Activated CD4-positive, alpha-beta T cell treated with anti-CD3 and anti-CD28 coated beads for 24 hours (primary cell): ENCODE measurements at regions not wholly inside any gene's neighbourhood (a gene's known extent, or its start where the extent isn't known, plus 50 kb on each side); places are given as distances from the start of the nearest gene placed in this dataset.

Source experiments
- DNase-seq, 2 donors: peaks; one replicate each; pipeline ENCODE4 v3.0.0-alpha.2; 2020; ENCODE audit warnings: low read depth in 2 of 2

DNA sequence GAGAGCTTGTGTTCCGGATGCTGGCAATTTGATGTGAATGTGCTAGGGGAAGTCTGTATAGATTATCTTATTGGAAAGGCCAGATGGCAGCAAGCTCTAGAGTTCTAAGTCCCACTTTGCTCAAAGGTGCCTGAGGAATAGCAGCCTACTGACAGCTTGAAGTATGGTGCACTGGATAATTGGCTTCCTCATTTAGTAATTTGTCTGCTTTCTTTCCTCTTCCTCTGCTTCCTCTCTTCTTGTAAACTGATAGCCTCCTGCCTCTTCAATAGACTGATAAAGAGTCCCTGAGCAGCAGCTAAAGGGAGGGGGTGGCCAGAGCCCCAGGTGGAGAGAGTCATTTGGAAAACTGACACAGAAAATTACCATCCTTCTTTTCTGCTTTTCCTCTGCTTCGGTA, 177.3 kb downstream of the FGF1 start:
- DNase-seq = no peak

DNA sequence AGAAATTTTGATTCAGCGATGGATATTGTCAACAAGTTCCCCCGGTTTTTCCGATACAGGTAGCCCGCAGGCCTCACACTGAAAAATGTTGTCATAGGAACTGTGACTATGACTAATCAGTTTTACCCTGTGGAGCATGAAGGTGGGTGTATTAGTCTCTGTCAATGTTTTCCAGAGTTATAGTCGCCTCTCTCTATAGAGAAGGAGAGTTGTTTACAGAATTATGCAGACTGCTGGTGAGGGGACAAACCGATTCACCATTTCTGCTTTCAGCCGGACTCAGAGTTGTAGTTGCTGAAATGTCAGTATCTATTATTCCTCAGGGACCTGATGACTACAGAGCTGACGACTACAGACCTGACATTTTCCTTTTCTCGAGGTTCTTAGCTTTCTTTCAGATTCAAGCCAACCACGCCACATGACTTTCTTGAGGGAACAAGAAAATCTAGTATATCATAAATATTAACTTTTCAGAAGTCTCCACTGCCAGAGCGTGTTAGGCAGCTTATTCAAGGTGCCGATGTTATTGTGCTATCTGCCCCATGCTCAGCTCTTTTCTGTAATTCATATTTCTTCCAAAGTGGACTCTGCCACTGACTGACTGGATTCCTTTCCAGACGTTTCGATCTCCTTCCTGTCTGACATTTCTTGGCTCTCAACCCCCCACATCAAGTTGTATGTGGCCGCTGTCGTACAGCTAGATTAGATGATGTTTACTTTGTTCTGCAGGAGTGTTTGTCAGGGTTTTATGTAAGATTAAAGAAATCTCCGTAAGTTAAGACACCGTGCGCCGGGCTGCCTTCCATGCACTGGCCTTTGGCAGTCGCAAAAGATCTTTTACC, 178.1 kb downstream of the FGF1 start:
- DNase-seq = peak in 1 of 2 donors; percentile 2

DNA sequence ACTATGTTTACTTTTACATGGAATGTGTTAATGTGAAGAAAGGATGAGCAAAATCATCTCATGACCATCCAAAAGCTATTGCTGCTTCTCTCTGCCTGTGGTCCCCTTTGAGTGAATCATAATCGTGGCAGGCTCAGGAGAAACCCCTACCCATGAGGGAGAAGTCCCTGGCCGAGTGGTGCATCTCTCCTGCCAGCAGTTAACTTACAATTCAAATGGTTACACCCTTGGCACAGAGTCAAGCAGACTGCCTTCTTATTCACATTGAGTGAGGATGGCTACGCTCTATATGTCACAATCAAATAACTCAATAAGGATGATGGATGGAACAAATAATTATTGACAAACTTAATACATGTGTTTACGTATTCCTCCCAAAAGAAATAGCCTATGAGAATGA, 179.1 kb downstream of the FGF1 start:
- no peak for DNase-seq

DNA sequence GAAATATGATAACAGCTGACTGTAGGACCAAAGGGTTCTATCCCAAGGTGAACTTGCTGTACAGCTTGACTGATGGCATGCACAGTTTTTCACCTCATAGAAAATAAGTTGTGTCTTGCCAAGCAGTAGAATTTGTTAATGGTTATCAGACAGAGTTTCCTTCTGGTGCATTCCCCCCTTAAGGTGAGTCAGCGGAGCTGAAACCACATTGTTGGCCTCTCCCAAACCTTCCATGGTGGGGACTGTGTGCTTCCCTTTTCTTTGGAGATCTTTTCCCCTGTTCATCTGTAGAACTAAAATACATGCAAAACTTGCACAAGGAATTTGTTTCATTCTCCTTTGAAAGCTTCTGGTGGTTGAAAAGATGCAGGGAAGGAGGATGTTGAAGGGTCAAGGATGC, 179.8 kb downstream of the FGF1 start:
- DNase-seq = no peak

DNA sequence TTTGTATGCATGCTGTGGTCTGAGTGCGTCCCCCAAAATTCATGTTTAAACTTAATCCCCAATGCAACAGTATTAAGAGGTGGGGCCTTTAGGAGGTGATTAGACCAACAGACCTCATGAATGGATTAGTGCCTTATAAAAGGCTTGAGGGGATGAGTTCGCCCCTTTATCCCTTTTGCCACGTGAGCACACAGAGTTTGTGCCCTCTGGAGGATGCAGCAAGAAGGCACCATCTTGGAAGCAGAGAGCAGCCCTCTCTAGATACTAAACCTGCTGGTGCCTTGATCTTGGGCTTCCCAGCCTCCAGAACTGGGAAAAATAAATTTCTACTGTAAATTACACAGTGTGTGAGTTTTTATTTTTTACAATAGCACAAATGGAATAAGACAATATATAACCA, 177.1 kb upstream of the SPRY4 start:
- no peak for DNase-seq

DNA sequence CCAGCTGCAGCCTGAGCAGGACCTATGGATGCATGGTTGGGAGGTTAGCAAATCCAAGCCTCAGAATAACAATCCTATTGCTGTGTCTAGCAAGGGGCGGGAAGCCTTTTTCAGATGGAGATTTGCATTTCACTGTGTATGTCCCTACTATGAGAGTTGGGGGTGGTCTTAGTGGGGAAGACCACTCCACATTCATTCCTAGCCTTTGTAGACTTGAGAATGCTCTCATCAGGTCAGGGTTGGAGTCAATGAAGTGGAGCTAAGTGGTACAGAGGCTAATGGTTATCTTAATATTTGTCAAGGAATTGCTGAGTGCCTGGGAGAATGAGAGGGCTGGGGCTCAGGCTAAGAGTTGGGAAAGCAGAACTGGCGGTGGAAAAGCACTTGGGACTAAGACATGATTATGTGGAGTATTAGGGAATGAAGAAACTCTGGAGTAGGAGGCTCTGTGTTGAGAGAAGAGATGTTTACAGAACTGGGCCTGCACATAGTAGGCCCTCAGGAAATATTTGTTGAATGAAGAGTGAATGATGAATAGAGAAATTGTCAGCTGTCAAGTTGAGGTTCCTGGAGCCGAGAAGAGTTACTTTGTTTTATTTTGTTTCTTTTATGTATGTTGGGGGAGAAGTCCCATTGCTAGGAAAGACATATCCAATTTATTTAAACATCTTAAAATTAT, 175.5 kb upstream of the SPRY4 start:
- DNase-seq = no peak

DNA sequence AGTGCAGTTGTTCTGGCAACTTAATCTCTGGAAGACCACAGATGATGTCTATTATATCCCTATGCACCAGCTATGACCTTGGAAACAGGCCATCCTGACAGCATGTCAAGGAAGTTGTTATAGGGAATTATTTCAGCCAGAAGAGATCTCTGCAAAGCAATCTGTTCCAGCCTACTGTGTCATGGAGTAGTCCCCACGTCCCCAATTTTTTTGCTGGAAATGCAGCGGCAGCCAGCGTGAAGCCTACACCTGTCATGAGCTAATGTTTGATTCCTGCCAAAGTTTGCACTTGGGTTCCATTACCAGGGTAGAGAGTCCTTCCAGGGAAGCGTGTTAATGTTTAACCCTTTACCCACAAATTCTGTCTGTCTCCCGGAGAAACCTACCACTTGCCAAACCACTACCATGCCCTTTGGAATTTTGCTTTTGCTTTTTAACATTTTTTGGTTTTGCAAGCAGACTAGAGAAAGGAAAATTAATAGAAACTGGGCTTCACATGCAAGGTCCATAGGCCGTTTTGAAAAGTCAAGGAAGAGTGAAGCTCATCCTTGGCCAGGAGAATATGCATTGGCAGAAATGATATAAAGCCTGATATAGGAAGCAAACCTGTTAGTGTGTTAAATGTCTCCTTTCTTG, 174.9 kb upstream of the SPRY4 start:
- DNase-seq = no peak

DNA sequence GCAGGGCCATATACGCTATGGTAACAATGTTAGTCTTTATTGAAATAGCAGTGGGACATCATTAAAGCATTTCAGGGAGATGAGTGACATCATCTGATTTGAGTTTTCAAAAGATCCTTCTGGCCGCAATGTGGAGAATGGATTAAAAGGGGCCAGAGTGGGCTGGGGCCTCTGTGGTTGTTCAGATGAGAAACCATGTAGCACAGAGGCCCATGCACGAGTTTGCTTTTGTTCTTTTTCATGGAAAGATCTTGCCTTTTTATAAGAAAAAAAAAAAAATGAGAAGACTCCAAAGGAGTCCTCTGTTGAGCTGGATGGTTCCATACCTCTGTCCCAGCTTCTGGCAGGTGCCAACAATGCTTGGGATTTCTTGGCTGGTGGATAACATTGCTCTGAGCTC, 173.5 kb upstream of the SPRY4 start:
- DNase-seq = no peak

DNA sequence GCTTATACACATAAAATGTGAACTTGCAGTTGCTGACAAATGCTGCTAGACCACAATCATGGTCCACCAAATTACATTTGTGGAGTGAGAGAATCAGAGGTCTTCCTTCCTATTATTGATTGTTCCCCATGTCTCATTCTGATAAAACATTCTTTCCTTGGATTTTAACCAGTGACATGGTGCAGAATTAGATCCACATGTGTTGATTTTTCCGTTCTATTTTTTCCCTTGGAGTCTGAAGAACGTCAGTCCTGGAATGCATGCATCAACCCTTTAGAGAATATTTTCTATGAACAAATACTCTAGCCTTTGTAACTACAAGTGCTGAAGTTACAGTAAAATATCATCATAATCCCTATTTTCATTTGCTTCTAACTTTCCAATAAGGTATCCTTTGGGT, 170.7 kb upstream of the SPRY4 start:
- DNase-seq = no peak

DNA sequence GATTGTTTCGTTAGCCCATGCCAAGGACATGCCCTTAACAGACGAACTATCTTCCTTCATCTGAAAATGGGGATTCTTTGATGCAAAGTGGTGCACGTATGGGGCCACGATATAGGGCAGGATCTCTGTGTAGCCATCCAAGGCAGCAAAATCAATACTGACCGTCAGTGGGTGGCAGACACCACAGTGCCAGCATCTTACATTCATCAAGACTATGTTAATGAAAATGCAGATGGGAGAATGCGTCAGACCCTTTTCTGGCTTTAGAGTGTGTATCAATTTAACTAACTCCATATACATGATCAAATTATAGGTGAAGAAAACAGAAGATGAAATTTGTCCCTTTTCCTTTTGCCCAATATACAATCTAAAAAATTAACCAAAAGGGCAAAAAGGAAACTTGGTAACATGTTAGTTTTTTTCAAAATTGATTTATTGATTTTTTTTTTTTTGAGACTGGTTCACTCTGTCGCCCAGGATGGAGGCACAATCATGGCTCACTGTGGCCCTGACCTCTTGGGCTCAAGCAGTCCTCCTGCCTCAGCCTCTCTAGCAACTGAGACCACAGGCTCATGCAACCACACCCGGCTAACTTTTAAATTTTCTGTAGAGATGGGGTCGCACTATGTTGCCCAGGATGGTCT, 169.2 kb upstream of the SPRY4 start:
- no peak for DNase-seq

DNA sequence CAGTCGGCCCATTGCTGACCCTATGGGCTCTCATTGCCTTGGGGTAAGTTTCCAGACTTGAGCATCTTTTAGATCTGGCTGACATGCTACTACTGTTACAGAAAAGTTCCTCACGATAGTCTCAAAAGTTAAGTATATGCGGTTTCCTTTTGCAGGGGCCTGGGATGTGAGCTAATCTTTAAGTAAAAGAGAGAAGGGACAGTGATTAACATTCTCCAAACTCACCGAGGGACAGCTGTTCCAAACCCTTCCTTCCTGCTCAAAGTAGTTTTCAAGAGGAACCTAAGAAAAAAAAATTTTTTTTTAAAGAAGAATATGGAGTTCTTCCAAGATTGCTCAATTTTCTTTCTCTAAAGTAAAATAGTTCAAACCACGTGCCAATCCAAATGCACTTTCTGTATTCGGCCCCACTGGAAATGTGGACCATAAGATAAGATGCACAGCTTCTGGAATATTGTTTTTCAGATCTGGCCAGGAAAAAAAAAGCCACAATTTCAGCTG, 168.0 kb upstream of the SPRY4 start:
- DNase-seq = no peak

DNA sequence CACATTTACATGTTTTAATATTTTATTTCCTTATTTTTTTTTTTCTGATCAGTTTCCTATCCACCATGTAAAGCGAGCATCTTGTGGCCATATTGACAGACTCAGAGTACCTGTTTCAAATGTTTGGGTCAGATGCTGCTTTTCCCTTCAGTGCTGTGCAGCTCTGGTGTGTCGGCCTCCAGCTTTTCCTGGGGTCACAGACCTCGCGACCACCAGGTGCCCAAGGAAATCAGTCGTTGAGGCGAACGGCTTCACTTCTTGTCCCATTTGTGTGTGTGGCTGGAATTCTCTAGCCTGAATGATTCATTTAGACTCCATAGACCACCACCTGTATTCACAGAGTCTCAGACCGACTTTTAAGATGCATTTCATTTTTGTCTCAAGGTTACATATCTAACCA, 166.9 kb upstream of the SPRY4 start:
- DNase-seq = no peak

DNA sequence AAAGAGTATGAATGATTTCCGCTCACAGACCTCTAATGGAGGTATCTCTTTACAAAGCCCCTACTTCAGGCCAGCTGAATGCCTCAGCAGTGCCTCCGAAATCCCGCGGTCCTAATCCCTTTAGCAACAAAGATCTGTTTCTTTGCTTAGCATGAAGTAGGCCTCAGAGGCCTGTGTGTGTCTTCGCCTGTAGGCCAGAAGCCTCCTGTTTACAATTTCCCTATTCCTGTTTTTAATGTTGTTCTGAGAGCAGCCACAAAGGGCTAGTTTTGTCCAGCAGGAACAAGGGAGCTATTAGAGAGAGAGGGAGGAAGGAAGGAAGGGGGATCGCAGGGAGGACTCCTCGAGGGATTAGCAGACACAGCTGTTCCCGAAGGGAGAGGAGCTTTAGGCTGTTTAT, 166.4 kb upstream of the SPRY4 start:
- DNase-seq = no peak

DNA sequence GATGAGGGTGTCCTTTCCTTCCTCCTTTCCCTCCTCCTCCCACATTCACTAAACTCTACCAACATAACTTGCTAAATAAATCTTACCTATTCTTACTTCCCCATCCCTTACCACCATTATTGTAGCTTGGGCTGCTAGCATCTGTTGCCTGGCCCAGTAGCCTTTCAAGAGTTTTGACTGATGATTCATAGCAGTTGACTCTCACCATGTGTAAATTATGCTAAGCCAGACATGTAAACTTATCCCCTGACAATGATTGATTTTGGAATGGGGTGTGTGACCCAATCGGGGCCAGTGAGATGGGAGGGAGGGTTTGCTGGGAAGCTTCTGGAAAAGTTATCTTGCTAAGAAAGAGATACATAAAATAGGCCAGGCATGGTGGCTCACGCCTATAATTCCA, 161.8 kb upstream of the SPRY4 start:
- no peak for DNase-seq

DNA sequence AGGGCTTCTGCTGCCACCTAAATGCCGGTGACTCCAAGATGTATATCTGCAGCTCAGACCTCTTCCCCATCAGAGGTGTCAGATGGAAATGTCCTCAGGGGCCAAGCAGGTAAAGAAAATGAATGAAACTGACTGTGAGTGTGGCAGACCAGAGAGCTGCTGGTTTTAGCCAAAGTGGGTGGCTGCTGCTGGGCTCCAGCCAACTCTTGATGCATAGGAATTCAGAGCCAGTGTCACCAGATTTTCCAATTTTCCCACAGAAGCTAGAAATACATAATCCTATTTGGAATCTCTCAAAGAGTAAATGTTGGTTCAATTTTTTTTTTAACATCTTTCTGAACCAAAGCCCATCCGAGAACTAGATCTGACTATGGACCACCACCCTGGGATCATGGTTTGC, 161.2 kb upstream of the SPRY4 start:
- no peak for DNase-seq

DNA sequence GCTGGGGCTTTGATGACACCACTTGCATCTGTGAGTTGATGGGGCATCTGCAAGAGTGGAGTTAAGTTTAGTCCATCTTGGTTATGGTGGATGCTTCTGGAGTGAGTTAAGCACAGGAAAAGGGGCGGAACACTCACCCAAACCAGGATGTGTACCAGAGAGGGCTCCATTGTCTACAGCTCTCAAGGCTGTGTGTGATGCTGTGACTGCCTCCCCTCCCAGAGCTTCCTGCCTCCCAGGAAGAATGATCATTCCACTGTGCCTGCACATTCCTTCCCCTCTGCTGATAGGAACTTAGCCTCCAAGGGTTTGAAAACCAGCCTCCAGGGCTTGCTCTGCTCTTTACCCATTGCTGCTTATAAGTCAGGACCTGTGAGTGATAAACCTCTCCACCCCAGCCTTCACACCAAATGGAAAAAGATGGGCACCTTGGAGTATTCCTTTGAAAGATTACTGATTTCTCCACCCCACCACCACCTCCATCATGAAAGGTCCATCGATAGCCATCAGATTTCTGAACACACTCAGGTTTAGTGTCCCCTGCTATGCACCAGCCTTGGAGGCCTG, 160.1 kb upstream of the SPRY4 start:
- no peak for DNase-seq

DNA sequence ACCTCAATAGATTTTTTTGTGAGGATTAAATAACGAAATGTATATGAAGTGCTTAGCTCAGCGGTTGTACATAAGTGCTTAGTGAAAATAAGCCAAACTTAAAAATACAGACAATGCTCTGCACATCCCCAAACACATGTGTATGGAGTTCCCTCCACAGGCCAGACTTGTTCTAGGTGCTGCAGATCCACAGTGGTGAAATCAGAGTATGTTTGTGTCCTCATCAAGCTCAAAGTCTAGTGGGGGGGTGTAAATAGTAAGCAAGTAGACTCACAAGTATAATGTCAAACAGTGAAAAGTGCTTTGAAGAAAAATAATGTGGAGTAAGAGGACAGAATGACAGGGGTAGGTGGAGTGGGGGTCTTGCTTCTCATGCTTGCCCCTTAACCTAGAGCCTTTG, 157.4 kb upstream of the SPRY4 start:
- DNase-seq = no peak

DNA sequence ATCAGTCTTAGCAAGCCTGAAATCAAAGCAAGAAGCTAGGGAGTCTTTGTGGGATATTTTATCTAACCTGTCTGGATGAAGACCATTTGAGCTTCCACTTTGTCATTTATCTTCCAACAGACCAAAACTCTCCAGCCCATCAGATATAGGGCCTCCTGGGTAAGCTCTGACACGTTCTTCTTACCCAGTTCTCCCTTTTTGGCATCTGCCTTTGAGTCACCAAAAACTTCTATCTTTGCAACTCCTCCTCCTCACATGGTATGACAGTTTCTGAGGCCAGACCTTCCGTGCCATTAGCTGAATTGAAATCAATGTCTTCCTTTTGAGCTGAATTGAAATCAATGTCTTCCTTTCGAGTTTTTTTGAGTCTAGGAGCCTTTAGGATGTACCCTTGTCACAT, 156.6 kb upstream of the SPRY4 start:
- no peak for DNase-seq

DNA sequence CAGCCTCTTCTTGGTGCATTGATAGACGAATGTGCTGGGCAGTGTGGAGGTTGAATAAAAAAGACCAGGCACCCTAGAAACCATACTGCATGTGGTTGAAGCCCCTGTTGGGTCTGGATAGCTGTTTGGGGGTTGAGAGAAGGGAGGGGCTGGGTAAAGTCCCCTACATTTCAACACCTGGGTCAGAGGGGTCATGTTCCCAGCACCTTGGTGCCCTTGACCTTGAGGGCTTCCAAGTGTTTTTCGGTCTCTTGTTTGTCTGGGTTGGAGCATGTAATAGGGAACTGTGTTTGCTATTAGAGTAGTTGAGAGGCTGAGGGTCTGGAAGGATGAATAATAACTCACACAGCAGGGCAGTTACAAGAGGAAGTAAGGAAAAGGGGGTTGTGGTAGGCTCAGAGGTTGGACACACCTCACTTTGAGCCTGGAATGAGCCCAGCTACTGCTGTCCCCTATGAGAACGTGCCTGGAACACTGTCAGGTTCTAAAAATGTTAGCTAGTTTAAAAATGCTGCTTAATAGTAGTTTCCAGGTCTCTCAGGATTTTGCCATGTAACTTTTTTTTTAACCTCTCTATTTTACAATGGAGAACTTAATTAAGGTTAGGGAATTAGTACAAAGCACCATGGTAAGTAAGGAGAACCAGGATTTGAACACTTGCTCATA, 155.2 kb upstream of the SPRY4 start:
- no peak for DNase-seq

DNA sequence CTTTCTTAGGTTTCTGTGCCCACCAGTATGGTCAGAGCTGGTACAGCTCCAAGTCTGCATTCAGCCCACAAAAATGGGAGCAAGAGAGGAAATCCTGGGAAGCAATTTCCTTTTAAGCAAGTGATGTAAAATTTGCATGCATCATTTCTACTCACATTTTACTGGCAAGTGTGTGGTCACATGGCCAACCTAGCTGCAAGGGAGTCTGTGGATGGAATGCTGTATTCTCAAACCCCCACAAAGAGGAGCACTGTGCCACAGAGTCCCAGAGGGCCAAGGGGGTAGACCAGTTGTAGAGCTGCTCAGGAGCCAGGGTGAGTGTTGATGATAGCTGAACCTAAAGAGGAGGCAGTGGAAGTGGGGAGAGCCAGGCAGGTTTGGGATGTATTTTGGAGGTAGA, 154.3 kb upstream of the SPRY4 start:
- DNase-seq = no peak

DNA sequence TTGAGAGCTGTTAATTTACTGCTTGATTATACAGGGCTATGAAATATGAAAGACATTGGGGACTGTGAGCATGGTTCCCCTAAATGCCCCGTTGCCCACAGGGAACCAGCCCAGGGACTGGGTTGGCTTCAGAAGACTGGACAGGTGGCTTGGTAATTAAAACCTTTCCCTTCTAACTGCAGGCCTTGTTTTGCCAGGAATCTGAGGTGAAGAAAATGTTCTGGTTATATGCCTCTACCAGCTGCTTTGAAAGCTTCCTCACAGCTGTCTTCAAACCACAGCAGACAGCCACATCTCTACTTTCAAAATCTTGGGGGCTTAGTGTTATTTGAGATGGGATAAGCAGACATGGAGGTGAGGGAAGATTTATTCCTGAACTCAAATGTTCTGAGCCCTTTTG, 153.3 kb upstream of the SPRY4 start:
- no peak for DNase-seq

DNA sequence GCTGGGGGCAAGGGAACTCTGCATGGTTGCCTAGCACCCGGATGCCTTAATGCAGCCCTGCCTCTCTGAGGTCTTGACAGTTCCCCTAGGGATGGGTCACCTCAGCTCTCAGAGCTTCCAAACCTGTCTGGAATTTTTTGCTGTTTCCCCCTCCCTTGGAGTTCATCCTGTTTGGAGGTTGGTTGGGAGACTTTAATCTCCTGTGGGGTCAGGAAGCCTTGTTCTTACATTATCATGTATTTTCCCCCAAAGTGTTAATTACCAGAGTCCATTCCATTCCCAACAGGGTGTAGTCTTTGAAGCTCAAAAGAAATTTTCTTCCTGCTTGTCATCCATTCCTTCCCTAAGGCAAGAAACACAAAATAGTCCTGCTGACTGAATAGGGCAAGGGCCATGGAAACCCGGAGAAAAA, 150.3 kb upstream of the SPRY4 start:
- DNase-seq = no peak
